Left ventricle myocardium inferior (tissue), 1 donor: ENCODE measurements at regions not wholly inside any gene's neighbourhood (a gene's known extent, or its start where the extent isn't known, plus 50 kb on each side); places are given as distances from the start of the nearest gene placed in this dataset.

Experiments
- DNase-seq: peaks from one replicate; pipeline ENCODE4 v3.0.0-alpha.2; 2020
- H3K27ac ChIP-seq: fragments of 200-600 bp; replicated peaks from 2 replicates; pipeline ENCODE4 v1.8.0; 2021
- H3K27me3 ChIP-seq: fragments of 200-600 bp; 2 replicates; pipeline ENCODE4 v1.8.0; 2021; ENCODE audit warnings: low read depth
- H3K36me3 ChIP-seq: fragments of 200-600 bp; 2 replicates; pipeline ENCODE4 v1.8.0; 2021
- H3K4me1 ChIP-seq: fragments of 200-600 bp; 2 replicates; pipeline ENCODE4 v1.8.0; 2021
- H3K4me3 ChIP-seq: fragments of 200-600 bp; 2 replicates; pipeline ENCODE4 v1.8.0; 2021; ENCODE audit warnings: mild to moderate bottlenecking, moderate library complexity
- H3K9me3 ChIP-seq: fragments of 200-600 bp; replicated peaks from 2 replicates; pipeline ENCODE4 v1.8.0; 2021
- intact Hi-C: fragments of 100-400 bp; cut with micrococcal nuclease; formaldehyde crosslinking; loops from one replicate; pipeline ENCODE4 v1.11.0; 2022
- TF ChIP-seq, protein P1 (sequence below): fragments of 200-600 bp; IDR thresholded peaks from 2 replicates; pipeline ENCODE4 v1.8.0; 2021; ENCODE audit warnings: antibody characterized with exemption, mild to moderate bottlenecking, borderline replicate concordance
- donor health status: DM: no; HTN: yes; CAD: no; lungs with severe emphysema.

DNA sequence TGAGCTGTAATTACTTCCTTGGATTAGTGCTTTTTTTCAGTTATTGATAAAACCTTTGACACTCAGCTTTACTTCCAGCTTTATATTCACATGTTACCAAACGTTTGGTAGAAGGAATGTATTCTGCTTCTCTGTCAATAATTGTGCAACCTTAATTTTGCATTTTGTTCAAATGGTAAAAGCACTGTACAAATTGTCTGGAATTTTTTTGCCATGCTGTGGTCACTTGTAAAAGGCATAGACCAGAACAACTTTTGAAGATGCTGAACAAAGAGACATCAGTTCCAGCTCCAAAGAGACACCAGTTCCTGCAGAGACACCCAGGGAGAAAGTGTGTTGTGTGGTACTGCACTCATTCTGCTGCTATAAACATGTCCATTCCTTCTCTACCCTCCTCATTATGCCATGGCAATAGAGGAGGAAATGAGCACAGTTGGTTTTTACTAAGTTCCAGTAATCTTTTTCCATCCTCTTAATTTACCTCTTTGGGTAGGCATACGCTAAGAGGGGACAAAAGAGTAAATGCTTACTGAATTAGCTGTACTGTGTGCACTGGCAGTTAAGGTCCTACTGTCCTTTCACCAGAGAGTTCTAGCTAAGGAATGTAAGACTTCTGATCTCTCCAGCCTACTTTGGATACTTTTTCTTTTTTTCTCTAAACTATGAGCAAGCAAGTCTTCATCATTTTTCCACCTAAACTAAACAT lies 387.4 kb downstream of the FGF10 start:
- Histone ChIP-seq H3K27me3 (no peaks in the 10 kb centered on the region), H3K4me3 (no peak overlapping the region), H3K9me3 (no peaks in the 10 kb centered on the region), H3K27ac (no peak overlapping the region), H3K36me3 (no peaks in the 10 kb centered on the region), H3K4me1 (no peaks in the 10 kb centered on the region)
- intact Hi-C loops: no loop called here
- DNase-seq: no peak
- TF ChIP-seq, protein P1, sequence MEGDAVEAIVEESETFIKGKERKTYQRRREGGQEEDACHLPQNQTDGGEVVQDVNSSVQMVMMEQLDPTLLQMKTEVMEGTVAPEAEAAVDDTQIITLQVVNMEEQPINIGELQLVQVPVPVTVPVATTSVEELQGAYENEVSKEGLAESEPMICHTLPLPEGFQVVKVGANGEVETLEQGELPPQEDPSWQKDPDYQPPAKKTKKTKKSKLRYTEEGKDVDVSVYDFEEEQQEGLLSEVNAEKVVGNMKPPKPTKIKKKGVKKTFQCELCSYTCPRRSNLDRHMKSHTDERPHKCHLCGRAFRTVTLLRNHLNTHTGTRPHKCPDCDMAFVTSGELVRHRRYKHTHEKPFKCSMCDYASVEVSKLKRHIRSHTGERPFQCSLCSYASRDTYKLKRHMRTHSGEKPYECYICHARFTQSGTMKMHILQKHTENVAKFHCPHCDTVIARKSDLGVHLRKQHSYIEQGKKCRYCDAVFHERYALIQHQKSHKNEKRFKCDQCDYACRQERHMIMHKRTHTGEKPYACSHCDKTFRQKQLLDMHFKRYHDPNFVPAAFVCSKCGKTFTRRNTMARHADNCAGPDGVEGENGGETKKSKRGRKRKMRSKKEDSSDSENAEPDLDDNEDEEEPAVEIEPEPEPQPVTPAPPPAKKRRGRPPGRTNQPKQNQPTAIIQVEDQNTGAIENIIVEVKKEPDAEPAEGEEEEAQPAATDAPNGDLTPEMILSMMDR: no peak

GRCh38 chr5:44001236-44001635 lies 388.0 kb downstream of the FGF10 start:
- H3K4me1 ChIP-seq: no peaks in the 10 kb centered on the region
- H3K27me3 ChIP-seq: no peaks in the 10 kb centered on the region
- no peak overlapping the region for H3K4me3 ChIP-seq
- TF ChIP-seq, protein P1: no peak
- DNase-seq: no peak
- intact Hi-C loops: no loop called here
- no peaks in the 10 kb centered on the region for H3K9me3 ChIP-seq
- H3K27ac ChIP-seq: no peak overlapping the region
- H3K36me3 ChIP-seq: no peaks in the 10 kb centered on the region

DNA sequence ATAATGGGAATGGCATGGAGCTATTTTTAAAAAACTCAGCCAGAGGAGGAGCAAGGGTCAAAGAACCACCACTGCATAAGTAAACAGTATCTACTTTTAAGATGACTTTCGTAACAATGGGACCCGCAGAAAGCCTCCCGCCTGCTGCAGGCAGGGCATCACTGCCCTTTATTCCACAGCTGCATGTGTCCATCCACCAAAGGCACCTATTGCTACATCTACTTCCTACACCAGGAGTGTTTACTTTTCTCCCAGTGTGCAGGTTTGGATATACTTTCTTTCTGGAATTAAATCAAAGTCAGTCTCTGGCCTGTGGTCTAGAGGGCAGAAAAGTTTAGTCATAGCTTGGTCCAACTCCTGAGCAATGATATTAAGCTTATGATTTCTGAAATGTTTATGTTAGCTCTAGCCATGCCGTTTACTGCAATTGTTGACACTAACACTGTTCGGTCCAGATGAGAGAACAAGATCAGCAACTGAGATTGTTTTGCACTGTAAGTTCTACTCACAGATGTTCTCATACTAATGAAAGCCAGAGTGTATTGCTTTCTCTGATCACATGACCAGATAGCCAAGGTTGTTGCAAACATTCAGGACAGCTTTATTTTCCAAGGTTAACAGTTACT lies 391.5 kb downstream of the FGF10 start:
- intact Hi-C loops: no loop called here

DNA sequence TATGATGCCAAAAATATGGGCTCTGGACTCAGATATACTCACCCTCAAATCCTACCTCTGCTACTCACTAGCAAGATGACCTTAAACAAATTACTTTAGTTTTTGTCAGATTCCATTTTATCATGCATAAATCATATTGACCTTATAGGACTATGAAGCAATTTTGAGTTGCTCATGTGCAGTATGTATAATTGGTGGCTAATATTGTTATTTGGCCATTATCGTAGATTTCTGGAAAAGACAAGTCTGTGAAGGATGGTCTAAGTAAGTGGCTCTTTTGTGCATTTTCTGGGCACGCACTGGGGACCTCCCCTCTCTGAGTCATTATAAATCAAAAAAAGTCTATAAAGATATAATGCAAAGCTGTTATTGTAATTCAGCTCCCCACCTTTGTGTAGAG lies 393.0 kb downstream of the FGF10 start:
- no peaks in the 10 kb centered on the region for H3K4me1 ChIP-seq
- TF ChIP-seq, protein P1: no peak
- H3K27me3 ChIP-seq: no peaks in the 10 kb centered on the region
- H3K36me3 ChIP-seq: no peaks in the 10 kb centered on the region
- no peak overlapping the region for H3K27ac ChIP-seq
- intact Hi-C loops: no loop called here
- H3K9me3 ChIP-seq: no peaks in the 10 kb centered on the region
- DNase-seq: no peak
- H3K4me3 ChIP-seq: no peak overlapping the region

More for the DNA sequence above, 391.5 kb downstream of the FGF10 start:
- Histone ChIP-seq H3K4me3 (no peak overlapping the region), H3K9me3 (no peaks in the 10 kb centered on the region), H3K4me1 (no peaks in the 10 kb centered on the region), H3K27me3 (no peaks in the 10 kb centered on the region), H3K36me3 (no peaks in the 10 kb centered on the region), H3K27ac (no peak overlapping the region)
- TF ChIP-seq, protein P1: no peak
- no peak for DNase-seq

DNA sequence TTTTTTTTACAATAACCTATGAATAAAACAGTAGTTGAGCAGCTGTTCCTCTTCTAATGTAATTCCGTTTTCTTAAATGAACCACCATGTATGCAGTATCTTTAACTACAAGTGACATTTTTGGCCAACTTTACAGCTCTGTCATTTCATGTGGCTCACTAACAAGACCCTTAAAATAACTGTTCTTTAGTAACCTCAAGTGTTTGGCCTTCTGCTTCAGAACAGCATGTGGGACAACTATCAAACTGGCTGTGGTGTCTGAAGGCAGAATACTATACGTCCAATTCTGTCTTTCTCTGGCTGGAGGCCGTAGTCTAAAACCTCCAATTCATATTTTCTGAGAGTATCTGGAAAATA lies 391.4 kb downstream of the NNT start:
- no peak for DNase-seq

More for the DNA sequence above, 391.4 kb downstream of the NNT start:
- Histone ChIP-seq H3K9me3 (no peaks in the 10 kb centered on the region), H3K27me3 (no peaks in the 10 kb centered on the region), H3K4me3 (no peak overlapping the region), H3K27ac (no peak overlapping the region), H3K4me1 (no peaks in the 10 kb centered on the region), H3K36me3 (no peaks in the 10 kb centered on the region)
- intact Hi-C loops: no loop called here
- TF ChIP-seq, protein P1: no peak
